T1000 (cell line): ENCODE measurements at regions not wholly inside any gene's neighbourhood (a gene's known extent, or its start where the extent isn't known, plus 50 kb on each side); places are given as distances from the start of the nearest gene placed in this dataset.
"Not testable (repeated sequence)": the region's sequence is repeated elsewhere in the genome, so short reads cannot be mapped to it uniquely, and the experiment has no call there.

Source experiments
- DNase-seq: peaks from one replicate; lab custom pipeline; 2025; ENCODE audit warnings: mixed read lengths; lab: John Stamatoyannopoulos, UW

- no peak for DNase-seq
Measured at GRCh38 chr17:20944014-20944865, 98.6 kb downstream of the USP22 start.

DNA sequence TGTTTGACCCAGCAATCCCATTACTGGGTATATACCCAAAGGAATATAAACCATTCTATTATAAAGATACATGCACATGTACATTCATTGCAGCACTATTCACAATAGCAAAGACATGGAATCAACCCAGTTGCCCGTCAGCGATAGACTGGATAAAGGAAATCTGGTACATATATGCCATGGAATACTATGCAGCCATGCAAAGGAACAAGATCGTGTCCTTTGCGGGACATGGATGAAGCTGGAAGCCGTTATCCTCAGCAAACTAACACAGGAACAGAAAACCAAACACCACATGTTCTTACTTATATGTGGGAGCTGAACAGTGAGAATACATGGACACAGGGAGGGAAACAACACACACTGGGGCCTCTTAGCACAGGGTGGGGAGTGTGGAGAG lies 95.1 kb downstream of the USP22 start:
- not testable (repeated sequence) for DNase-seq

GRCh38 chr17:20948984-20949777 lies 93.6 kb downstream of the USP22 start:
- no peak for DNase-seq
